Kidney glomerular epithelial cell (primary cell): ENCODE measurements at regions not wholly inside any gene's neighbourhood (a gene's known extent, or its start where the extent isn't known, plus 50 kb on each side); places are given as distances from the start of the nearest gene placed in this dataset.

Experiments used
- DNase-seq: peaks from one replicate; lab custom pipeline; 2025; lab: John Stamatoyannopoulos, UW

DNA sequence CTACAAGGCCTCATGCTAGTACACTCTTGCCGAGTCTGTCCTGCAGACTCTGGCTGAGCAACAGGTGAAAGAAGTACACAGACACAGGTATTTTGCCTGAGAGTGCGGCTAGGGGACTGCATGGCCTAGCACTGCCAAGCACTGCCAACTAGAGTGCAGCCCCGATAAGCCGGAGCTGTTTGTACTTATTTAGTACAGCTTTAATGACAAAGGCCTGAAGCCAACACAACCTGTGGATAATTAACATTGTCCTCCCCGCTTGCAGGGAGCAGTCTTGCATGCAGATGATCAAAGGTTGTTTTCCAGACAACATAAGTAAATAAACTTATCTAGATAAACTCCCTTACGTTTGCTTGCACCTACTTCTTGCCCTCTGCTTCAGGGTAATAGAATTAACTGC, 63.7 kb upstream of the MMADHC start:
- DNase-seq: no peak

DNA sequence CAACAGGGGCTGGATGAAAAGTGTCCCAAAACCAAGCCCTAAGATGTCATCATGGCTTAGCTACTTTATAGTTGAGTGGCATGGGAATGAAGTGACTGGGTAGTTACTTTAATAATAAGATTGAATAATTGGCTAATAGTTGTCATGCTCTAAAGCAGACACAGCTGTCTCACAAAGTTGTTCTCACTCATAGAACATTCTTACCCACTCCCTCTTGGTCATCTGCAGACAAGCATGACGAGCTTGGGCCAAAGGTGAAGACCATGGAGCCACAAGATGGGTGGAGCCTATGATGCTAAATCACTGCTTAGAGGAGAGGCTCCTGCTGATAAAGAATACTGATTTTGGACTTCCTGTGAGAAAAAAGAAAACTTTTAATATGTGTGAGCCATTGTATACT, 62.4 kb upstream of the MMADHC start:
- DNase-seq: peak; percentile 72

DNA sequence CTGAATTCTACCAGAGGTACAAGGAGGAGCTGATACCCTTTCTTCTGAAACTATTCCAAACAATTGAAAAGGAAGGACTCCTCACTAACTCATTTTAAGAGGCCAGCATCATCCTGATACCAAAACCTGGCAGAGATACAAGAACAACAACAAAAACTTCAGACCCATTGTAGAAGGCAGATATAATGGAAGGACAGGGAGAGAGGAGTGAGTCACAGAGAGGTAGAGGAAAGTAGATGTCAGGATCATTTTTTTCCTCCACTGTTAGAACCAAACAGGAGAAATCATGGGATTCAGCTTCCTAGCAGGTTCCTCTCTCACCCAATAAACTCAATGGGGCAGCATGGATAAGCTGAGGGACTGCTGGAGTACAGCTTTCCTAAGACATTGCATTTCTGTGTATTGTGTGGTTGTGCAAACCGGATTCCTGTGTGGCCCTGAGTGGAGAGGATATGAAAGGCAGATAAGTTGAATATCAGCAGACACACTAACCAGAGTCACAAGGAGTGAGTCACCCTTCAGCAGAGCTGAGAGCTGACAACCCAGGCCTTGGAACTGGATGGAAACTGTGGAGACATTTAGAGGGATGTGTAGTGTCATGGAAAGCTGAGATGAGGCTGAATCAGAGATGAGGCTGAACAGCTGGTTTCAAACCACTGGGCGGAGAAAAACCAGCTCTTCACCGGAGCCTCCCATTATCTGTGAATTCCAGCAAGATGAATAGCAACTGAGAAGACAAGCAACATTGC, 60.9 kb upstream of the MMADHC start:
- DNase-seq: peak; percentile 94

DNA sequence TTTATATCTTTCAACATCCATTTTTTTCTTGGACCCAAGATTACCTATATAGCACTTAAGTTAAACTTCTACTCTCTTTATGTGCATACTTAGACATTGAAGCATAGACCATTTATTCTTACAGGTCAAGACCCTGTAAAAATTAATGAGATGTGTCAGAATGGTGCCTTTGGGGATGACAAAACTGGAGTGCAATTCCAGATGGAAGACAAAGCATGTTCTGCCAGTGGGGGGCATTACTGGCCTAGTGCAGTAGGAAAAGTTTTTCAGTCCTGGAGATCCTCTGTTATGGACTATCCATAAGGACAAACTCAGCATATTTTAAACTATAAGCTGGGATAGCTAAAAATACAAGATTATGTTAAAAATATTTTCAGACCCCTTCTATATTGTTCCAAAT, 57.8 kb upstream of the MMADHC start:
- DNase-seq: peak; percentile 54
